ENCODE measurements at regions not wholly inside any gene's neighbourhood (a gene's known extent, or its start where the extent isn't known, plus 50 kb on each side); places are given as distances from the start of the nearest gene placed in this dataset.

DNA sequence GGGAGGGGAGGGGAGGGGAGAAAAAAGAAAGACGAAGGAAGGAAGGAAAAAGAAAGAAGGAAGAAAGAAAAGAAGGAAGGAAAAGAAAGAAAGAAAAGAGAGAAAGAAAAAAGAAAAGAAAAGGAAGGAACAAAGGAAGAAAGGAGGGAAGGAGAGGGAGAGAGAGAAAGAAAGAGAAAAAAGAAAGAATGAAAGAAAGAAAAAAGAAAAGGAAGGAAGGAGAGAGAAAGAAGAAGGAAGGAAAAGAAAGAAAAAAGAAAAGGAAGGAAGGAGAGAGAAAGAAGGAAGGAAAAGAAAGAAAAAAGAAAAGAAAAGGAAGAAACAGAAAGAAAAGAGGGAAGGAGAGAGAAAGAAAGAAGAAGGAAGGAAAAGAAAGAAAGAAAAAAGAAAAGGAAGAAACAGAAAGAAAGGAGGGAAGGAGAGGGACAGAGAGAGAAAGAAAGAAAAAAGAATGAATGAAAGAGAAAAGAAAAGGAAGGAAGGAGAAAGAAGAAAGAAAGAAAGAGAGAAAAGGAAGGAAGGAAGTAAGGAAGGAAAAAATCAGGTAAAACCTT is 225.3 kb downstream of the TPBG start:
- 0 out of 3 replicates have a peak overlapping the region, but pooled peaks have one; percentile 34 for H3K4me2 ChIP-seq
- FAIRE-seq = no peak
- H3K4me3 ChIP-seq = no peak overlapping the region
- 0% methylated on average over 1 of the region's 1 CpG for WGBS (ENCODE audit: missing lambda C conversion rate)
- no peak for TF ChIP-seq RAD21 (conservative IDR thresholded peaks at IDR 0.05 in 1 of 2, IDR thresholded peaks at IDR 0.05 in 1 of 2)
- no peak for TF ChIP-seq NR3C1 (IDR thresholded peaks at IDR 0.05)
- TF ChIP-seq RFX5 (IDR thresholded peaks at IDR 0.05) = no peak
- TF ChIP-seq, protein P1, sequence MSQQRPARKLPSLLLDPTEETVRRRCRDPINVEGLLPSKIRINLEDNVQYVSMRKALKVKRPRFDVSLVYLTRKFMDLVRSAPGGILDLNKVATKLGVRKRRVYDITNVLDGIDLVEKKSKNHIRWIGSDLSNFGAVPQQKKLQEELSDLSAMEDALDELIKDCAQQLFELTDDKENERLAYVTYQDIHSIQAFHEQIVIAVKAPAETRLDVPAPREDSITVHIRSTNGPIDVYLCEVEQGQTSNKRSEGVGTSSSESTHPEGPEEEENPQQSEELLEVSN (IDR thresholded peaks at IDR 0.05; ENCODE audit: borderline replicate concordance, low read depth) = no peak
- no peak for TF ChIP-seq HOXB5 (CRISPR knock-in tag; IDR thresholded peaks at IDR 0.05)
- no peak for TF ChIP-seq NPAS2 (CRISPR knock-in tag; IDR thresholded peaks at IDR 0.05; ENCODE audit: borderline replicate concordance)
- no peak for TF ChIP-seq HOXA7 (CRISPR knock-in tag; IDR thresholded peaks at IDR 0.05)
- no peak for TF ChIP-seq MAFK (IDR thresholded peaks at IDR 0.05; ENCODE audit: partially characterized antibody)
- no peak for TF ChIP-seq HDAC2 (IDR thresholded peaks at IDR 0.05)
- TF ChIP-seq SMC3 (IDR thresholded peaks at IDR 0.05) = no peak
- no peak for TF ChIP-seq ZFP36 (IDR thresholded peaks at IDR 0.05; ENCODE audit: borderline replicate concordance, partially characterized antibody)
- TF ChIP-seq RNF2 (IDR thresholded peaks at IDR 0.05; ENCODE audit: borderline replicate concordance, low read depth) = no peak
- TF ChIP-seq HEYL (CRISPR knock-in tag; IDR thresholded peaks at IDR 0.05) = no peak
- TF ChIP-seq NFE2L2 (conservative IDR thresholded peaks at IDR 0.05; ENCODE audit: low read length) = no peak
- TF ChIP-seq EP300 (IDR thresholded peaks at IDR 0.05) = no peak
- TF ChIP-seq MYC (IDR thresholded peaks at IDR 0.05; ENCODE audit: borderline replicate concordance, low read length) = no peak
- TF ChIP-seq FOSL2 (IDR thresholded peaks at IDR 0.05) = no peak
- no peak for TF ChIP-seq FOSL2 (CRISPR knock-in tag; IDR thresholded peaks at IDR 0.05)
- TF ChIP-seq SREBF2 (IDR thresholded peaks at IDR 0.05) = no peak
- ChIA-PET CTCF (interaction anchor here (0.8 kb wide), 1 partner anchor 15 kb away, joined by 3 read pairs; no protein-coding TSS in a partner anchor), POLR2A (no interaction called here)
- DNase-seq (ENCODE audit: low read depth in 1 of 2, low spot score in 1 of 2) = no peak
- H3K4me1 ChIP-seq = peaks cover 10% of the 10 kb centered on the region
- ATAC-seq = no peak
- H3K27ac ChIP-seq = no peak overlapping the region; a peak in 2 of 6 replicates
- no peaks in the 10 kb centered on the region for H3K9me3 ChIP-seq

DNA sequence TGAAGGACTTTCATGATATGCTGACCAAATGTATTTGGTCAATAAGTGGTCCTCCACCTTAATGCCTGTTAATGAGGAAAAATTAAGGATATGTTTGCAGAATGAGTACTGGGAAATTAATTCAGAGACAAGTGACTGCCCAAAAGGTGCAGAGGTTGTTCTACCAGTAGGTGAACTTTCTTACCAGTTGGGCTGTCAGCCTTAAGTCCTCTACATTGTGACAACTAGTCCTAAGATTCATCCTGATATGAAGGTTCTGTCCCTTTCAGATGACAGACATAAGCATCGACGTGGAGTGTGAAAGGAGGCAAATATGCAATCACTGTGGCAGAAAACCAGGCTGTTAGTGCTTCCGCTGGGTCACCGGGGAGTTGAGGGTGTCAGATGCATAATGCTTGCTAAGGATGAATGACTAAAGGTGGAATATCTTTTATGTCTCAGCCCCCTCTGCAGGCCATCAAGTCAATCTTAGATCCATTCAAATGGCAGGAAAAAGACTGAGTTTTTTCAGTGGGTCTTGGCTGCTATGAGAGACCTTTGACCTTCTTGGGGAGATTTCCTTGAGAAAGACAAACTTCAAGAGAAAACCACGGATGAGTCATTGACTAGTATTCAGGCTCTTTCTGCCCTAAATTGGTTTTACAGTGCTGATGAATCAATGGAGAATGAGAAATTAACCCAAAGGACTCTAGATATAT is 226.0 kb downstream of the TPBG start:
- Histone ChIP-seq H3K27ac (peak overlapping the region in 1 of 2 experiments; percentile 42; a peak in 3 of 6 replicates), H3K4me3 (no peak overlapping the region), H3K4me2 (peak overlapping the region; percentile 34; the same call in 2 of the 3 replicates), H3K4me1 (peaks cover 10% of the 10 kb centered on the region), H3K9me3 (no peaks in the 10 kb centered on the region)
- CTCF ChIA-PET = no interaction called here
- POLR2A ChIA-PET = no interaction called here
- FAIRE-seq (no peak), DNase-seq (ENCODE audit: low read depth in 1 of 2, low spot score in 1 of 2) (peak; percentile 26 to 67), ATAC-seq (peak; percentile 85 to 94)
- WGBS (ENCODE audit: missing lambda C conversion rate) = 13% methylated on average over 5 of the region's 5 CpGs
- TF ChIP-seq ELK1 (IDR thresholded peaks at IDR 0.05; ENCODE audit: low read depth, low read length) = no peak
- TF ChIP-seq CBX2 (IDR thresholded peaks at IDR 0.05; ENCODE audit: borderline replicate concordance, low read depth) = no peak
- TF ChIP-seq SMC3 (IDR thresholded peaks at IDR 0.05) = peak; percentile 75
- TF ChIP-seq HEYL (CRISPR knock-in tag; IDR thresholded peaks at IDR 0.05) = no peak
- no peak for TF ChIP-seq PHF8 (IDR thresholded peaks at IDR 0.05; ENCODE audit: borderline replicate concordance, low read depth)
- TF ChIP-seq SREBF2 (IDR thresholded peaks at IDR 0.05) = no peak
- TF ChIP-seq, protein P2, sequence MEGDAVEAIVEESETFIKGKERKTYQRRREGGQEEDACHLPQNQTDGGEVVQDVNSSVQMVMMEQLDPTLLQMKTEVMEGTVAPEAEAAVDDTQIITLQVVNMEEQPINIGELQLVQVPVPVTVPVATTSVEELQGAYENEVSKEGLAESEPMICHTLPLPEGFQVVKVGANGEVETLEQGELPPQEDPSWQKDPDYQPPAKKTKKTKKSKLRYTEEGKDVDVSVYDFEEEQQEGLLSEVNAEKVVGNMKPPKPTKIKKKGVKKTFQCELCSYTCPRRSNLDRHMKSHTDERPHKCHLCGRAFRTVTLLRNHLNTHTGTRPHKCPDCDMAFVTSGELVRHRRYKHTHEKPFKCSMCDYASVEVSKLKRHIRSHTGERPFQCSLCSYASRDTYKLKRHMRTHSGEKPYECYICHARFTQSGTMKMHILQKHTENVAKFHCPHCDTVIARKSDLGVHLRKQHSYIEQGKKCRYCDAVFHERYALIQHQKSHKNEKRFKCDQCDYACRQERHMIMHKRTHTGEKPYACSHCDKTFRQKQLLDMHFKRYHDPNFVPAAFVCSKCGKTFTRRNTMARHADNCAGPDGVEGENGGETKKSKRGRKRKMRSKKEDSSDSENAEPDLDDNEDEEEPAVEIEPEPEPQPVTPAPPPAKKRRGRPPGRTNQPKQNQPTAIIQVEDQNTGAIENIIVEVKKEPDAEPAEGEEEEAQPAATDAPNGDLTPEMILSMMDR (IDR thresholded peaks at IDR 0.05) = peak; percentile 44; the same call in 2 of the 3 replicates
- TF ChIP-seq ZFP36 (IDR thresholded peaks at IDR 0.05; ENCODE audit: borderline replicate concordance, partially characterized antibody) = no peak
- TF ChIP-seq, protein P3, sequence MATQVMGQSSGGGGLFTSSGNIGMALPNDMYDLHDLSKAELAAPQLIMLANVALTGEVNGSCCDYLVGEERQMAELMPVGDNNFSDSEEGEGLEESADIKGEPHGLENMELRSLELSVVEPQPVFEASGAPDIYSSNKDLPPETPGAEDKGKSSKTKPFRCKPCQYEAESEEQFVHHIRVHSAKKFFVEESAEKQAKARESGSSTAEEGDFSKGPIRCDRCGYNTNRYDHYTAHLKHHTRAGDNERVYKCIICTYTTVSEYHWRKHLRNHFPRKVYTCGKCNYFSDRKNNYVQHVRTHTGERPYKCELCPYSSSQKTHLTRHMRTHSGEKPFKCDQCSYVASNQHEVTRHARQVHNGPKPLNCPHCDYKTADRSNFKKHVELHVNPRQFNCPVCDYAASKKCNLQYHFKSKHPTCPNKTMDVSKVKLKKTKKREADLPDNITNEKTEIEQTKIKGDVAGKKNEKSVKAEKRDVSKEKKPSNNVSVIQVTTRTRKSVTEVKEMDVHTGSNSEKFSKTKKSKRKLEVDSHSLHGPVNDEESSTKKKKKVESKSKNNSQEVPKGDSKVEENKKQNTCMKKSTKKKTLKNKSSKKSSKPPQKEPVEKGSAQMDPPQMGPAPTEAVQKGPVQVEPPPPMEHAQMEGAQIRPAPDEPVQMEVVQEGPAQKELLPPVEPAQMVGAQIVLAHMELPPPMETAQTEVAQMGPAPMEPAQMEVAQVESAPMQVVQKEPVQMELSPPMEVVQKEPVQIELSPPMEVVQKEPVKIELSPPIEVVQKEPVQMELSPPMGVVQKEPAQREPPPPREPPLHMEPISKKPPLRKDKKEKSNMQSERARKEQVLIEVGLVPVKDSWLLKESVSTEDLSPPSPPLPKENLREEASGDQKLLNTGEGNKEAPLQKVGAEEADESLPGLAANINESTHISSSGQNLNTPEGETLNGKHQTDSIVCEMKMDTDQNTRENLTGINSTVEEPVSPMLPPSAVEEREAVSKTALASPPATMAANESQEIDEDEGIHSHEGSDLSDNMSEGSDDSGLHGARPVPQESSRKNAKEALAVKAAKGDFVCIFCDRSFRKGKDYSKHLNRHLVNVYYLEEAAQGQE (IDR thresholded peaks at IDR 0.05) = no peak
- TF ChIP-seq, protein P4, sequence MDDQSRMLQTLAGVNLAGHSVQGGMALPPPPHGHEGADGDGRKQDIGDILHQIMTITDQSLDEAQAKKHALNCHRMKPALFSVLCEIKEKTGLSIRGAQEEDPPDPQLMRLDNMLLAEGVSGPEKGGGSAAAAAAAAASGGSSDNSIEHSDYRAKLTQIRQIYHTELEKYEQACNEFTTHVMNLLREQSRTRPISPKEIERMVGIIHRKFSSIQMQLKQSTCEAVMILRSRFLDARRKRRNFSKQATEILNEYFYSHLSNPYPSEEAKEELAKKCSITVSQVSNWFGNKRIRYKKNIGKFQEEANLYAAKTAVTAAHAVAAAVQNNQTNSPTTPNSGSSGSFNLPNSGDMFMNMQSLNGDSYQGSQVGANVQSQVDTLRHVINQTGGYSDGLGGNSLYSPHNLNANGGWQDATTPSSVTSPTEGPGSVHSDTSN (IDR thresholded peaks at IDR 0.05) = no peak
- TF ChIP-seq KDM1A (IDR thresholded peaks at IDR 0.05; ENCODE audit: low read depth) = no peak
- TF ChIP-seq POLR2AphosphoS2 (conservative IDR thresholded peaks at IDR 0.05; ENCODE audit: low read length) = no peak
- TF ChIP-seq, protein P1 (IDR thresholded peaks at IDR 0.05; ENCODE audit: borderline replicate concordance, low read depth) = no peak
